ENCODE measurements at regions not wholly inside any gene's neighbourhood (a gene's known extent, or its start where the extent isn't known, plus 50 kb on each side); places are given as distances from the start of the nearest gene placed in this dataset.

- DNase-seq (no peak), ATAC-seq (no peak)
- H3K4me3 ChIP-seq: no peak overlapping the region
- no peaks in the 10 kb centered on the region for H3K9me3 ChIP-seq
- H3K27ac ChIP-seq: no peak overlapping the region
- intact Hi-C loops (cut with DNase I; ENCODE audit: low total_unique reads): no loop called here
- H3K27me3 ChIP-seq: no peaks in the 10 kb centered on the region
- TF ChIP-seq CTCF (IDR thresholded peaks at IDR 0.05 in 4 of 5, conservative IDR thresholded peaks at IDR 0.05 in 1 of 5): no peak
- TF ChIP-seq POLR2A (IDR thresholded peaks at IDR 0.05): no peak
- peaks cover 12 to 21% of the 10 kb centered on the region in 2 donors for H3K4me1 ChIP-seq
- H3K36me3 ChIP-seq: no peaks in the 10 kb centered on the region
- in situ Hi-C loops (cut with MboI; ENCODE audit: low sequenced_read_pairs in 4 of 4): no loop called here
Measured at GRCh38 chr9:81420024-81420423, 269.3 kb downstream of the TLE1 start.

- TF ChIP-seq POLR2A (IDR thresholded peaks at IDR 0.05) (no peak), CTCF (IDR thresholded peaks at IDR 0.05 in 4 of 5, conservative IDR thresholded peaks at IDR 0.05 in 1 of 5) (no peak)
- Histone ChIP-seq H3K27ac (peak overlapping the region; percentile 59 to 79 (median 70)), H3K36me3 (no peaks in the 10 kb centered on the region), H3K27me3 (no peaks in the 10 kb centered on the region), H3K4me3 (no peak overlapping the region), H3K9me3 (no peaks in the 10 kb centered on the region), H3K4me1 (peaks cover 18 to 32% of the 10 kb centered on the region in 2 donors)
- no peak for ATAC-seq
- intact Hi-C loops (cut with DNase I; ENCODE audit: low total_unique reads) (loop anchor here (1.0 to 10.0 kb wide), 5 partner anchors 45 to 877 kb away; partner anchors contain the start of gene TLE1), in situ Hi-C loops (cut with MboI; ENCODE audit: low sequenced_read_pairs in 4 of 4) (no loop called here)
- DNase-seq: no peak
Measured at GRCh38 chr9:81417941-81418340, 271.4 kb downstream of the TLE1 start.

GRCh38 chr9:81417299-81417675 lies 272.1 kb downstream of the TLE1 start:
- no peaks in the 10 kb centered on the region for H3K9me3 ChIP-seq
- no peaks in the 10 kb centered on the region for H3K27me3 ChIP-seq
- TF ChIP-seq POLR2A (IDR thresholded peaks at IDR 0.05): no peak
- no peak for TF ChIP-seq CTCF (IDR thresholded peaks at IDR 0.05 in 4 of 5, conservative IDR thresholded peaks at IDR 0.05 in 1 of 5)
- no peaks in the 10 kb centered on the region for H3K36me3 ChIP-seq
- in situ Hi-C loops (cut with MboI; ENCODE audit: low sequenced_read_pairs in 4 of 4): no loop called here
- H3K4me1 ChIP-seq: peaks cover 18 to 32% of the 10 kb centered on the region in 2 donors
- intact Hi-C loops (cut with DNase I; ENCODE audit: low total_unique reads): loop anchor here (1.0 to 10.0 kb wide), 5 partner anchors 44 to 878 kb away; partner anchors contain the start of gene TLE1
- H3K27ac ChIP-seq: peak overlapping the region; percentile 59 to 79 (median 70)
- no peak overlapping the region for H3K4me3 ChIP-seq
- DNase-seq: no peak
- ATAC-seq: peak; percentile 78 to 88

- DNase-seq (peak; percentile 50 to 79), ATAC-seq (peak; percentile 95 to 99)
- no peaks in the 10 kb centered on the region for H3K36me3 ChIP-seq
- no peaks in the 10 kb centered on the region for H3K9me3 ChIP-seq
- no peaks in the 10 kb centered on the region for H3K27me3 ChIP-seq
- in situ Hi-C loops (cut with MboI; ENCODE audit: low sequenced_read_pairs in 4 of 4) (no loop called here), intact Hi-C loops (cut with DNase I; ENCODE audit: low total_unique reads) (loop anchor here (1.0 to 10.0 kb wide), 5 partner anchors 43 to 879 kb away; partner anchors contain the start of gene TLE1)
- TF ChIP-seq CTCF (IDR thresholded peaks at IDR 0.05 in 4 of 5, conservative IDR thresholded peaks at IDR 0.05 in 1 of 5) (no peak), POLR2A (IDR thresholded peaks at IDR 0.05) (no peak)
- peak overlapping the region; percentile 59 to 79 (median 70) for H3K27ac ChIP-seq
- no peak overlapping the region for H3K4me3 ChIP-seq
- H3K4me1 ChIP-seq: peaks cover 18 to 32% of the 10 kb centered on the region in 2 donors
Measured at GRCh38 chr9:81416476-81417298, 272.7 kb downstream of the TLE1 start.
